Keratinocyte (primary cell): ENCODE measurements at regions not wholly inside any gene's neighbourhood (a gene's known extent, or its start where the extent isn't known, plus 50 kb on each side); places are given as distances from the start of the nearest gene placed in this dataset.
"Not testable (repeated sequence)": the region's sequence is repeated elsewhere in the genome, so short reads cannot be mapped to it uniquely, and the experiment has no call there.

Experiments used
- DNase-seq: peaks from one replicate; pipeline ENCODE4 v3.0.0-alpha.2; 2011; ENCODE audit warnings: low read depth, missing footprints, low spot score
- FAIRE-seq: peaks from 2 replicates; lab custom pipeline; 2011; peaks lifted over from hg19 to GRCh38; lab: Jason Lieb, UNC
- H2AFZ ChIP-seq: 2 replicates; pipeline ENCODE4 v1.6.0; 2012; ENCODE audit warnings: low read length, control low read depth, inconsistent platforms; ENCODE audit not compliant: control insufficient read depth
- H3K27ac ChIP-seq: 2 replicates; pipeline ENCODE4 v1.5.1; 2011; ENCODE audit warnings: low read length; ENCODE audit not compliant: control insufficient read depth, insufficient read depth
- H3K27me3 ChIP-seq: 3 replicates; pipeline ENCODE4 v1.6.0; 2011; ENCODE audit warnings: low read length; ENCODE audit not compliant: control insufficient read depth, insufficient read depth; ENCODE audit errors: extremely low read depth
- H3K36me3 ChIP-seq, 2 experiments: 2 replicates in 1 of 2; 3 replicates in 1 of 2; pipeline ENCODE4 v1.5.1; 2011; ENCODE audit warnings: low read length in 2 of 2, mild to moderate bottlenecking in 1 of 2; ENCODE audit not compliant: control insufficient read depth in 2 of 2, insufficient read depth in 2 of 2; ENCODE audit errors: extremely low read depth in 1 of 2
- H3K4me1 ChIP-seq: 3 replicates; pipeline ENCODE4 v1.5.1; 2011; ENCODE audit warnings: low read length; ENCODE audit not compliant: control insufficient read depth, insufficient read depth; ENCODE audit errors: extremely low read depth
- H3K4me2 ChIP-seq: 3 replicates; pipeline ENCODE4 v1.6.0; 2011; ENCODE audit warnings: low read depth, low read length; ENCODE audit not compliant: control insufficient read depth, insufficient read depth; ENCODE audit errors: extremely low read depth
- H3K4me3 ChIP-seq, 3 experiments: fragments of 200-600 bp in 1 of 3; sonication (generic) in 1 of 3; 2 replicates in 2 of 3; 3 replicates in 1 of 3; pipeline ENCODE4 v1.5.1; 2011 to 2016; ENCODE audit warnings: low read length in 3 of 3, mild to moderate bottlenecking in 3 of 3, control low read depth in 2 of 3, inconsistent platforms in 1 of 3, low read depth in 1 of 3, mixed read lengths in 1 of 3, mixed run types in 1 of 3, moderate library complexity in 1 of 3; ENCODE audit not compliant: control insufficient read depth in 2 of 3, insufficient read depth in 2 of 3; ENCODE audit errors: extremely low read depth in 1 of 3
- H3K79me2 ChIP-seq: 2 replicates; pipeline ENCODE4 v1.6.0; 2012; ENCODE audit warnings: low read length; ENCODE audit not compliant: control insufficient read depth, insufficient read depth
- H3K9ac ChIP-seq: 3 replicates; pipeline ENCODE4 v1.6.0; 2011; ENCODE audit warnings: low read length; ENCODE audit not compliant: control insufficient read depth, insufficient read depth; ENCODE audit errors: extremely low read depth
- H3K9me1 ChIP-seq: 3 replicates; pipeline ENCODE4 v1.6.0; 2011; ENCODE audit warnings: low read length; ENCODE audit not compliant: control insufficient read depth, insufficient read depth; ENCODE audit errors: extremely low read depth
- H3K9me3 ChIP-seq: 2 replicates; pipeline ENCODE4 v1.5.1; 2012; ENCODE audit warnings: low read depth, low read length; ENCODE audit not compliant: control insufficient read depth
- H4K20me1 ChIP-seq: 3 replicates; pipeline ENCODE4 v1.6.0; 2011; ENCODE audit warnings: low read length; ENCODE audit not compliant: control insufficient read depth, insufficient read depth; ENCODE audit errors: extremely low read depth
- EZH2 ChIP-seq: IDR thresholded peaks from one replicate; pipeline ENCODE4 v1.6.1; 2012; ENCODE audit warnings: inconsistent platforms, mild to moderate bottlenecking, low read length, moderate library complexity
- dilution Hi-C: fragments of 300-500 bp; cut with MboI; formaldehyde crosslinking; loops from one replicate; pipeline ENCODE4 v1.7.0; 2020; ENCODE audit warnings: low sequenced_read_pairs; ENCODE audit not compliant: extremely low pct_ligation_motif_present
- TF ChIP-seq, protein P1 (sequence below), 3 experiments: IDR thresholded peaks in 1 of 3; conservative IDR thresholded peaks in 1 of 3; optimal IDR thresholded peaks in 1 of 3; 2 replicates in 2 of 3; 3 replicates in 1 of 3; pipeline versions ENCODE3 to v1.5.1; 2011; ENCODE audit warnings: low read length in 3 of 3, mild to moderate bottlenecking in 3 of 3, moderate library complexity in 2 of 3, control low read depth in 1 of 3, inconsistent platforms in 1 of 3; ENCODE audit not compliant: insufficient read depth in 2 of 3; ENCODE audit errors: extremely low read depth in 1 of 3

DNA sequence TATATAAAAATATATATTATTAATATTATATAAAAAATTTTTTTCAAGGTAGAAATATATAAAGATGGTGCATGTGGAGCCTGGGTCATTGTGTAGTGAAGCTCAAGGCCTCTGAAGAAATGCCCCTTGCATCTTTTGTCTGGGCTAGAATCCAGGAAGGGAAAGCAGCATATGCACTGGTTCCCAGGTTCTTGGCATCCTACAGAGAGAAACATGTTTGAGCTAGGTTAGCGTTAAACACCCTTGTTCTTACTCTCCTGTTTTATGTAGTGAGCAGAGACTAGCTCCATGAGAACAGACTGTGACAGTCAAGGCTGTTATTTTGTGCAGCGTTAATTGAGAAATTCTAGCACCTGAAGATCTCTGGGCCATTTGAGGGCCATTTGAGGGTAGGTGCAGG is 116.1 kb downstream of the POM121L12 start:
- Histone ChIP-seq H3K4me1 (no peaks in the 10 kb centered on the region), H3K9me3 (no peaks in the 10 kb centered on the region), H3K4me2 (no peak overlapping the region), H3K79me2 (no peaks in the 10 kb centered on the region), H3K9ac (no peak overlapping the region), H3K4me3 (no peak overlapping the region), H3K36me3 (no peaks in the 10 kb centered on the region), H3K9me1 (no peaks in the 10 kb centered on the region), H2AFZ (no peak overlapping the region), H3K27ac (no peak overlapping the region), H3K27me3 (no peaks in the 10 kb centered on the region), H4K20me1 (no peaks in the 10 kb centered on the region)
- TF ChIP-seq EZH2, result no peak
- dilution Hi-C loops, result no loop called here
- DNase-seq (no peak), FAIRE-seq (no peak)

DNA sequence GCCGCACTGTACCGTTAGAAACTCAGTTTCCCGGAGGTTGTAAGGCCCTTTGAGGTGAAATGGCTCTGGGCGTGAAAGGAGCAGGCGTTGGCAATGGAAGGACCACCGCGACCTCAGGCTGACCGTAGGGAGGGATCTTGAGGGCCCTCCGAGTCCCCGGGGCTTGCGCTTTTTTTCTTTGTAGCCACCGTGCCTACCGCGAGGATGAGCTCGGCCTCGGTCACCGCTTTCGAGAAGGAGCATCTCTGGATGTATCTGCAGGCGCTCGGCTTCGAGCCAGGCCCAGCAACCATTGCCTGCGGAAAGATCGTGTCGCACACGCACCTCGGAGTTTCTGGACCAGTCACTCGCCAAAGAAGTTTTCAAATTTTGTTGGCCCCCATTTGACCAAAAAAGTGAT is 151.8 kb downstream of the POM121L12 start:
- FAIRE-seq, H3K27me3 ChIP-seq, H3K9ac ChIP-seq, H3K27ac ChIP-seq, H3K9me3 ChIP-seq, dilution Hi-C loops, H4K20me1 ChIP-seq, H3K9me1 ChIP-seq, H2AFZ ChIP-seq, DNase-seq, H3K4me3 ChIP-seq, H3K4me2 ChIP-seq, H3K36me3 ChIP-seq, H3K79me2 ChIP-seq, H3K4me1 ChIP-seq: not testable (repeated sequence)

DNA sequence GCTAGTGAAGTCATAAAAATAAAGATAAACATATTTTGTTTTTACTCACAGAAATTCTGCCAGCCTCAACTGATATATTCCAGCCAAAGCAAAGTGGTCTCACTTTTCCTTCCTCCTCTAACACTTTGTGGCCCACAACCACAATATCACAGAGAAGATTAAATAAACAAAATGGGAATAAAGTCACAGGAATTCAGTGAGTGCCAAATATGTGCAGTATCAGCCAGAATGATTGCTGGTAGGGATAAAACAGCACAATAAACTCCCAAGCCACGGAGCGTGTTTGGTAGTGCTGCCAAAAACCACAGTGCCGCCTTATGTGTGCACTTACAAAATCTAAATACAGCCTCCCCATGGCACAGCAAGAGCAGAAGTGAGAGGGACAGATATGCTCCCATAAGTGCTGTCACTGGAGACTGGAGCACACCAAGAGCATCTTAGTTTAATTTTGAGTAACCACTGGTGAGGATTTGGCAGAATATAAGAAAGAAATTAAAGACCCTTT is 155.8 kb downstream of the POM121L12 start:
- H3K27ac ChIP-seq, result no peak overlapping the region
- no peaks in the 10 kb centered on the region for H3K9me3 ChIP-seq
- DNase-seq (no peak), FAIRE-seq (no peak)
- no peaks in the 10 kb centered on the region for H3K9me1 ChIP-seq
- H4K20me1 ChIP-seq, result no peaks in the 10 kb centered on the region
- no peaks in the 10 kb centered on the region for H3K36me3 ChIP-seq
- H3K4me2 ChIP-seq, result no peak overlapping the region
- H2AFZ ChIP-seq, result no peak overlapping the region
- H3K4me3 ChIP-seq, result no peak overlapping the region
- no peaks in the 10 kb centered on the region for H3K4me1 ChIP-seq
- H3K27me3 ChIP-seq, result no peaks in the 10 kb centered on the region
- H3K79me2 ChIP-seq, result no peaks in the 10 kb centered on the region
- dilution Hi-C loops, result no loop called here
- no peak overlapping the region for H3K9ac ChIP-seq
- TF ChIP-seq, protein P1, sequence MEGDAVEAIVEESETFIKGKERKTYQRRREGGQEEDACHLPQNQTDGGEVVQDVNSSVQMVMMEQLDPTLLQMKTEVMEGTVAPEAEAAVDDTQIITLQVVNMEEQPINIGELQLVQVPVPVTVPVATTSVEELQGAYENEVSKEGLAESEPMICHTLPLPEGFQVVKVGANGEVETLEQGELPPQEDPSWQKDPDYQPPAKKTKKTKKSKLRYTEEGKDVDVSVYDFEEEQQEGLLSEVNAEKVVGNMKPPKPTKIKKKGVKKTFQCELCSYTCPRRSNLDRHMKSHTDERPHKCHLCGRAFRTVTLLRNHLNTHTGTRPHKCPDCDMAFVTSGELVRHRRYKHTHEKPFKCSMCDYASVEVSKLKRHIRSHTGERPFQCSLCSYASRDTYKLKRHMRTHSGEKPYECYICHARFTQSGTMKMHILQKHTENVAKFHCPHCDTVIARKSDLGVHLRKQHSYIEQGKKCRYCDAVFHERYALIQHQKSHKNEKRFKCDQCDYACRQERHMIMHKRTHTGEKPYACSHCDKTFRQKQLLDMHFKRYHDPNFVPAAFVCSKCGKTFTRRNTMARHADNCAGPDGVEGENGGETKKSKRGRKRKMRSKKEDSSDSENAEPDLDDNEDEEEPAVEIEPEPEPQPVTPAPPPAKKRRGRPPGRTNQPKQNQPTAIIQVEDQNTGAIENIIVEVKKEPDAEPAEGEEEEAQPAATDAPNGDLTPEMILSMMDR (optimal IDR thresholded peaks at IDR 0.05 in 1 of 3, IDR thresholded peaks at IDR 0.05 in 1 of 3, conservative IDR thresholded peaks at IDR 0.05 in 1 of 3; ENCODE audit: extremely low read depth in 1 of 3, insufficient read depth in 2 of 3, low read length in 3 of 3), result no peak
- TF ChIP-seq EZH2, result no peak
